ENCODE measurements at regions not wholly inside any gene's neighbourhood (a gene's known extent, or its start where the extent isn't known, plus 50 kb on each side); places are given as distances from the start of the nearest gene placed in this dataset.
"Not testable (repeated sequence)": the region's sequence is repeated elsewhere in the genome, so short reads cannot be mapped to it uniquely, and the experiment has no call there.

DNA sequence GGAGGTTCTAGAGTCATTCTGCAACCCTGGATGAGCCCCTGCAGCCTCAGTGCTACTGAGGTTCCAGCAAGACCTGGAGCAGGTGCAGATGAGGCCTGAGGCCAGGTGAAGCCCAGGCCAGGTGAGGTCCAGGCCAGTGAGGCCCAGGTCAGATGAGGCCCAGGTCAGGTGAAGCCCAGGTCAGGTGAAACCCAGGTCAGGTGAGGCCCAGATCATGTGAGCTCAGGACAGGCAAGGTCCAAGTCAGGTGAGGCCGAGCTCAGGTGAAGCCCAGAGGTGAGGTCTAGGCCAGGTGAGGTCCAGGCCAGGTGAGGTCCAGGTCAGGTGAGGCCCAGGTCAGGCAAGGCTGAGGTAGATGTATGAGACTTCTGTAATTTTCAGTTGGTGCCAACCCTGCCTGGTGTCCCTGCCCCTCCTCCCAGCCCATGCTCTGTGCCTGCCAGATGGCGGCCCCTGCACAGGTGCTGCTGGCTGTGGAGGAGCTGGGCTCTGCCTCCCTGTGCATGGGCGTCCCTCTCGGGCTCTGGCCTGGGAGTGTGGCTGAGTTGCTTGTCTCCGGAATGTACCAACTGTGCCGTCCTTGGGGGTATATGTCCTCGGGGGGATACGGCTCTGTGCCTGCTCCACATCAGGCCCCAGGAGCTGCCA lies 388.5 kb downstream of the TMEM121 start:
- H3K27ac ChIP-seq (ENCODE audit: low read depth, low read length): no peak overlapping the region
- no peaks in the 10 kb centered on the region for H3K27me3 ChIP-seq (ENCODE audit: control insufficient read depth, low read length)
- no peaks in the 10 kb centered on the region for H3K79me2 ChIP-seq (ENCODE audit: control insufficient read depth, low read length)
- H3K36me3 ChIP-seq (ENCODE audit: control insufficient read depth, low read length): no peaks in the 10 kb centered on the region
- no peaks in the 10 kb centered on the region for H3K9me3 ChIP-seq (ENCODE audit: control insufficient read depth, insufficient read depth, low read length)
- no peaks in the 10 kb centered on the region for H3K9me2 ChIP-seq (replicated peaks; ENCODE audit: control insufficient read depth, low read length)
- no peaks in the 10 kb centered on the region for H3F3A ChIP-seq (ENCODE audit: control insufficient read depth, insufficient read depth)
- H3K4me3 ChIP-seq (ENCODE audit: low read length): no peak overlapping the region
- H3K4me1 ChIP-seq (ENCODE audit: control insufficient read depth, low read length): no peaks in the 10 kb centered on the region
- no peak overlapping the region for H3K4me2 ChIP-seq (ENCODE audit: low read length)
- TF ChIP-seq, protein P1, sequence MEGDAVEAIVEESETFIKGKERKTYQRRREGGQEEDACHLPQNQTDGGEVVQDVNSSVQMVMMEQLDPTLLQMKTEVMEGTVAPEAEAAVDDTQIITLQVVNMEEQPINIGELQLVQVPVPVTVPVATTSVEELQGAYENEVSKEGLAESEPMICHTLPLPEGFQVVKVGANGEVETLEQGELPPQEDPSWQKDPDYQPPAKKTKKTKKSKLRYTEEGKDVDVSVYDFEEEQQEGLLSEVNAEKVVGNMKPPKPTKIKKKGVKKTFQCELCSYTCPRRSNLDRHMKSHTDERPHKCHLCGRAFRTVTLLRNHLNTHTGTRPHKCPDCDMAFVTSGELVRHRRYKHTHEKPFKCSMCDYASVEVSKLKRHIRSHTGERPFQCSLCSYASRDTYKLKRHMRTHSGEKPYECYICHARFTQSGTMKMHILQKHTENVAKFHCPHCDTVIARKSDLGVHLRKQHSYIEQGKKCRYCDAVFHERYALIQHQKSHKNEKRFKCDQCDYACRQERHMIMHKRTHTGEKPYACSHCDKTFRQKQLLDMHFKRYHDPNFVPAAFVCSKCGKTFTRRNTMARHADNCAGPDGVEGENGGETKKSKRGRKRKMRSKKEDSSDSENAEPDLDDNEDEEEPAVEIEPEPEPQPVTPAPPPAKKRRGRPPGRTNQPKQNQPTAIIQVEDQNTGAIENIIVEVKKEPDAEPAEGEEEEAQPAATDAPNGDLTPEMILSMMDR (IDR thresholded peaks at IDR 0.05; ENCODE audit: low read depth, low read length, poor library complexity, severe bottlenecking): no peak
- no peak for TF ChIP-seq EZH2phosphoT487 (IDR thresholded peaks at IDR 0.05; ENCODE audit: borderline replicate concordance, low read length)
- H4K20me1 ChIP-seq (ENCODE audit: control insufficient read depth, insufficient read depth, low read depth, low read length): no peaks in the 10 kb centered on the region

DNA sequence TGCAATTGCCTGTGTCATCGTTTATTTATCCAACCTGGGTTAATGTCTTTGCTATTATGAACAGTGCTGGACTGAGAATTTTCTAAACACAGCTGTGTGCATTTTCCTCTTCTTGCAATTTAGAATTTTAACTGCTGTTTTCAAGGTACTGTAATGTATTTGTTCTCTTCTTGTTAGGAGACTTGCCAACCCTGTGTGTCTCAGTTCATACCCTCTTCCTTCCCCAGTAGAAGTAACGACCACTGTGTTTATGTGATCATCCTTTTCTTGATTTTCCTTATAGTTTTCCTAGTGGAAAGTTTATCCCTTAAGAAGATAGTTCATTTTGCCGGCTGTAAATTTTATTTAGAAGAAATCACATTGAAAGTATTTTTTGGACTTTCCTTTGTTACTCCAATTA lies 389.2 kb downstream of the TMEM121 start:
- not testable (repeated sequence) for H3F3A ChIP-seq (ENCODE audit: control insufficient read depth, insufficient read depth); H4K20me1 ChIP-seq (ENCODE audit: control insufficient read depth, insufficient read depth, low read depth, low read length); H3K9me2 ChIP-seq (replicated peaks; ENCODE audit: control insufficient read depth, low read length); H3K4me2 ChIP-seq (ENCODE audit: low read length); H3K79me2 ChIP-seq (ENCODE audit: control insufficient read depth, low read length); H3K27ac ChIP-seq (ENCODE audit: low read depth, low read length); H3K36me3 ChIP-seq (ENCODE audit: control insufficient read depth, low read length); H3K4me1 ChIP-seq (ENCODE audit: control insufficient read depth, low read length); H3K9me3 ChIP-seq (ENCODE audit: control insufficient read depth, insufficient read depth, low read length); H3K27me3 ChIP-seq (ENCODE audit: control insufficient read depth, low read length); H3K4me3 ChIP-seq (ENCODE audit: low read length)

DNA sequence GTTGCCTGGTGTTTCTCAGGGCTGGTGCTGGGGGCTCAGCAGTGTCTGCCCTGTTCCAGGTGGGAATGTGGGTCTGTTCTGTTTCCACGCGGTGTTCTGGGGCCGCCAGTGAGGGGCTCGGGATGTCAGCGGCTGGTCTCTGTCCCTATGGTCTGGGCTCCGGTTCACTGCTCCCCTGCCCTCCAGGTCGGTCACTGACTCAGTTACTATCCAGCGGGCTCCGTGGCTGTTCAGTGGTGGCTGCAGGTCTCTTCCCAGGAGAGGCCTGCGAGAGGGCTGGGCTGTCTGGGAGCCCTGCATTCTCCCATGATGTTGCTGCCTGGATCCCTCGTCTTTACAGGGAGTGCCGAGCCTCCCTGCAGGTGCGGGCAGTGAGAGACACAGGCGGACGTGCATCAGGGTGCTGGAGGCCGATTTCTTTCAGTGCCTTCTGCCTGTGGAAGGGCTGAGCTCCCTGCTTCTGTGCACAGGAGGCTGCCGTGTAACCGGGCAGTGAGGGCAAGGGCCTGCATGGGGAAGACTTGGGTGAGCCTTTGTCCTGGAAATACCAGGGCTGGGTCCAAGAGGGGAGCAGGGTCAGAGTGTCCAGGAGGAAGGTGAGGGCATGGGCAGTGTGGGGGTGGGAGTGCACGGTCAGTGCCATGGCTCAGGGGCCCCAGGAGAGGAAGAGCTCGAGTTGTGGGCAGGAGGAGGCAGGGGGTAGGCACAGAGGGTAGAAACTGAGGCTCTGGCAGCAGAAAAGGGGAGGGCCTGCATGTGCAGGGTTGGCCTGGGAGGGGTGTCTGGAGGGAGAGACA lies 391.0 kb downstream of the TMEM121 start:
- not testable (repeated sequence) for H3K4me2 ChIP-seq (ENCODE audit: low read length); H3K27me3 ChIP-seq (ENCODE audit: control insufficient read depth, low read length); H3K79me2 ChIP-seq (ENCODE audit: control insufficient read depth, low read length); H3K9me3 ChIP-seq (ENCODE audit: control insufficient read depth, insufficient read depth, low read length); H4K20me1 ChIP-seq (ENCODE audit: control insufficient read depth, insufficient read depth, low read depth, low read length); H3K27ac ChIP-seq (ENCODE audit: low read depth, low read length); H3F3A ChIP-seq (ENCODE audit: control insufficient read depth, insufficient read depth); H3K36me3 ChIP-seq (ENCODE audit: control insufficient read depth, low read length); H3K4me1 ChIP-seq (ENCODE audit: control insufficient read depth, low read length); H3K9me2 ChIP-seq (replicated peaks; ENCODE audit: control insufficient read depth, low read length); H3K4me3 ChIP-seq (ENCODE audit: low read length)

DNA sequence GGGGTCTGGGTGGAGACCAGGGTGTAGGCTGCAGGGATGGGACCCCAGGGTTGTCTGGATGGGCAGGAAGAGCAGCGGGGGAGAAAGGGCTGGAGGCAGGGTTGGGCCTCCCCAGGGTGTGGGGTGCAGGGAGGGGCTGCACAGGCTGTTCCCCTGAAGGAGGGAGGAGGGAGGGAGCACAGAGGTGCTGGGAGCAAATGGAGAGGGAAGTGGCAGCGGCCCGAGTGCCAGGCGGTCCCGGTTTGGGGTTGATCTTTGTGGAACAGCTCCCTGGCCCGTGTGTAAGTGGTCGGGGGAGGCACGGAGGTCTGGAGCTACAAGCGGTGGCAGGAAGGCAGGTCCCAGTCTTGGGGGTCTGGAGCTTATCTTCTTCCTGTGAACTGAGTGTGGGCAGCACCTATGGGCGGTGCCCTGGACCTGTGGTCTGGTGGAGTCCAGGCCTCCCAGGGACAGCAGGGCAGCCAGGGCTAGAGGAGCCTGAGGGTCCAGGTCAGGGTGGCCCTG lies 391.6 kb downstream of the TMEM121 start:
- Histone ChIP-seq H3K36me3 (ENCODE audit: control insufficient read depth, low read length) (no peaks in the 10 kb centered on the region), H3F3A (ENCODE audit: control insufficient read depth, insufficient read depth) (no peaks in the 10 kb centered on the region), H3K79me2 (ENCODE audit: control insufficient read depth, low read length) (no peaks in the 10 kb centered on the region), H3K27ac (ENCODE audit: low read depth, low read length) (no peak overlapping the region), H3K4me3 (ENCODE audit: low read length) (no peak overlapping the region), H3K9me2 (replicated peaks; ENCODE audit: control insufficient read depth, low read length) (no peaks in the 10 kb centered on the region), H3K4me2 (ENCODE audit: low read length) (no peak overlapping the region), H3K9me3 (ENCODE audit: control insufficient read depth, insufficient read depth, low read length) (no peaks in the 10 kb centered on the region), H3K4me1 (ENCODE audit: control insufficient read depth, low read length) (no peaks in the 10 kb centered on the region), H3K27me3 (ENCODE audit: control insufficient read depth, low read length) (no peaks in the 10 kb centered on the region), H4K20me1 (ENCODE audit: control insufficient read depth, insufficient read depth, low read depth, low read length) (no peaks in the 10 kb centered on the region)
- TF ChIP-seq EZH2phosphoT487 (IDR thresholded peaks at IDR 0.05; ENCODE audit: borderline replicate concordance, low read length): no peak
- TF ChIP-seq, protein P1 (IDR thresholded peaks at IDR 0.05; ENCODE audit: low read depth, low read length, poor library complexity, severe bottlenecking): no peak

All from DOHH2 (cell line).